Loucy (cell line): ENCODE measurements at regions not wholly inside any gene's neighbourhood (a gene's known extent, or its start where the extent isn't known, plus 50 kb on each side); places are given as distances from the start of the nearest gene placed in this dataset.

Source experiments
- H2AFZ ChIP-seq: fragments of 200-600 bp; sonication (generic); 2 replicates; pipeline ENCODE4 v1.6.0; 2016; ENCODE audit warnings: antibody characterized with exemption, mild to moderate bottlenecking, low read length, moderate library complexity
- H3F3A ChIP-seq: fragments of 200-600 bp; 2 replicates; pipeline ENCODE4 v1.6.0; 2016; ENCODE audit warnings: antibody characterized with exemption, low read depth, mild to moderate bottlenecking
- H3K27me3 ChIP-seq: fragments of 200-600 bp; sonication (generic); 2 replicates; pipeline ENCODE4 v1.6.1; 2014; ENCODE audit warnings: low read length, mild to moderate bottlenecking; ENCODE audit not compliant: insufficient read depth, poor library complexity, severe bottlenecking
- H3K36me3 ChIP-seq: fragments of 200-600 bp; sonication (generic); 2 replicates; pipeline ENCODE4 v1.6.1; 2016; ENCODE audit warnings: low read length; ENCODE audit not compliant: insufficient read depth
- H3K4me1 ChIP-seq: fragments of 200-600 bp; sonication (generic); 2 replicates; pipeline ENCODE4 v1.5.1; 2014; ENCODE audit warnings: low read length, mild to moderate bottlenecking; ENCODE audit not compliant: insufficient read depth, poor library complexity, severe bottlenecking
- H3K4me2 ChIP-seq: fragments of 200-600 bp; sonication (generic); 2 replicates; pipeline ENCODE4 v1.6.0; 2014; ENCODE audit warnings: antibody characterized with exemption, low read length, low read depth, mild to moderate bottlenecking; ENCODE audit not compliant: poor library complexity, severe bottlenecking
- H3K4me3 ChIP-seq: fragments of 200-600 bp; sonication (generic); 2 replicates; pipeline ENCODE4 v1.5.1; 2014; ENCODE audit warnings: low read length, mild to moderate bottlenecking, mixed read lengths; ENCODE audit not compliant: poor library complexity, severe bottlenecking
- H3K79me2 ChIP-seq: fragments of 200-600 bp; sonication (generic); 2 replicates; pipeline ENCODE4 v1.6.1; 2014; ENCODE audit warnings: low read length; ENCODE audit not compliant: insufficient read depth
- H3K9ac ChIP-seq: fragments of 200-600 bp; sonication (generic); 2 replicates; pipeline ENCODE4 v1.6.0; 2014; ENCODE audit warnings: mild to moderate bottlenecking, low read depth, low read length, moderate library complexity; ENCODE audit not compliant: poor library complexity, severe bottlenecking
- H3K9me2 ChIP-seq: fragments of 200-600 bp; sonication (generic); replicated peaks from 2 replicates; pipeline ENCODE4 v1.6.1; 2016; ENCODE audit warnings: low read depth, low read length, mixed read lengths
- H3K9me3 ChIP-seq: fragments of 200-600 bp; sonication (generic); 2 replicates; pipeline ENCODE4 v1.6.1; 2014; ENCODE audit warnings: mild to moderate bottlenecking, antibody characterized with exemption, low read length, low read depth; ENCODE audit not compliant: insufficient read depth
- H4K20me1 ChIP-seq: fragments of 200-600 bp; sonication (generic); 2 replicates; pipeline ENCODE4 v1.6.0; 2014; ENCODE audit warnings: antibody characterized with exemption, low read length, mild to moderate bottlenecking; ENCODE audit not compliant: insufficient read depth, poor library complexity, severe bottlenecking
- EZH2phosphoT487 ChIP-seq: fragments of 200-600 bp; IDR thresholded peaks from 2 replicates; pipeline ENCODE4 v1.6.1; 2018; ENCODE audit warnings: antibody characterized with exemption, mild to moderate bottlenecking, moderate library complexity, borderline replicate concordance
- TF ChIP-seq, protein P1 (sequence below): fragments of 200-600 bp; sonication (generic); conservative IDR thresholded peaks from 2 replicates; pipeline ENCODE4 v1.5.1; 2014; ENCODE audit warnings: mild to moderate bottlenecking, antibody characterized with exemption, low read length

DNA sequence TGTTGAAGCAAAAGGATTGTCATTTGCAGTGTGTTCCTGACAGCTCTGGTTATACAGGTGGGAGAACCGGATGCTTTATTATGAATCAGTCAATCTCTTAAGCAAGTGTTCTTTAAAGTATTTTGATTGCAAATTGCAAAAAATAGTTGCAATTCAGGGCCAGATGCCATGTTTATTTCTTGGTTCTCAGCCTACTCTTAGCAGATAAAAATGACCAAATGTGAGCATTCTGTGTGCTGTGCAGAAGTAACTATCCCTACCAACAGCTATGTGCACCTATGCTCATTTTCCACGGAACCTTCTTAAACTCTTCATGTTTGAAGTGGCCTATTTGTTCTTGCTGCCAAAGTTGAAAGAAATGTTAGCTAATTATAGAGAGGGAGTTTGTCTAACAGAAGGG, 262.3 kb upstream of the RASGRP1 start:
- Histone ChIP-seq H3K27me3 (no peaks in the 10 kb centered on the region), H3K4me3 (no peak overlapping the region), H3K9me3 (0 out of 2 replicates have a peak, but pooled peaks cover 3% of the 10 kb centered on the region), H4K20me1 (no peaks in the 10 kb centered on the region), H2AFZ (no peak overlapping the region), H3K9ac (no peak overlapping the region), H3K36me3 (no peaks in the 10 kb centered on the region), H3F3A (no peaks in the 10 kb centered on the region), H3K9me2 (no peaks in the 10 kb centered on the region), H3K4me1 (peaks cover 14% of the 10 kb centered on the region), H3K79me2 (no peaks in the 10 kb centered on the region), H3K4me2 (no peak overlapping the region)
- TF ChIP-seq, protein P1, sequence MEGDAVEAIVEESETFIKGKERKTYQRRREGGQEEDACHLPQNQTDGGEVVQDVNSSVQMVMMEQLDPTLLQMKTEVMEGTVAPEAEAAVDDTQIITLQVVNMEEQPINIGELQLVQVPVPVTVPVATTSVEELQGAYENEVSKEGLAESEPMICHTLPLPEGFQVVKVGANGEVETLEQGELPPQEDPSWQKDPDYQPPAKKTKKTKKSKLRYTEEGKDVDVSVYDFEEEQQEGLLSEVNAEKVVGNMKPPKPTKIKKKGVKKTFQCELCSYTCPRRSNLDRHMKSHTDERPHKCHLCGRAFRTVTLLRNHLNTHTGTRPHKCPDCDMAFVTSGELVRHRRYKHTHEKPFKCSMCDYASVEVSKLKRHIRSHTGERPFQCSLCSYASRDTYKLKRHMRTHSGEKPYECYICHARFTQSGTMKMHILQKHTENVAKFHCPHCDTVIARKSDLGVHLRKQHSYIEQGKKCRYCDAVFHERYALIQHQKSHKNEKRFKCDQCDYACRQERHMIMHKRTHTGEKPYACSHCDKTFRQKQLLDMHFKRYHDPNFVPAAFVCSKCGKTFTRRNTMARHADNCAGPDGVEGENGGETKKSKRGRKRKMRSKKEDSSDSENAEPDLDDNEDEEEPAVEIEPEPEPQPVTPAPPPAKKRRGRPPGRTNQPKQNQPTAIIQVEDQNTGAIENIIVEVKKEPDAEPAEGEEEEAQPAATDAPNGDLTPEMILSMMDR, result no peak
- TF ChIP-seq EZH2phosphoT487, result no peak

- Histone ChIP-seq H3K4me1 (peaks cover 14% of the 10 kb centered on the region), H3K9me3 (0 out of 2 replicates have a peak, but pooled peaks cover 4% of the 10 kb centered on the region), H3K27me3 (no peaks in the 10 kb centered on the region), H4K20me1 (no peaks in the 10 kb centered on the region), H3F3A (no peaks in the 10 kb centered on the region), H3K79me2 (no peaks in the 10 kb centered on the region), H3K9ac (no peak overlapping the region), H3K9me2 (no peaks in the 10 kb centered on the region), H3K4me3 (no peak overlapping the region), H3K36me3 (no peaks in the 10 kb centered on the region), H2AFZ (no peak overlapping the region), H3K4me2 (no peak overlapping the region)
- TF ChIP-seq EZH2phosphoT487, result no peak
- TF ChIP-seq, protein P1, result no peak
Measured at GRCh38 chr15:38828031-38828532, 263.5 kb upstream of the RASGRP1 start.

DNA sequence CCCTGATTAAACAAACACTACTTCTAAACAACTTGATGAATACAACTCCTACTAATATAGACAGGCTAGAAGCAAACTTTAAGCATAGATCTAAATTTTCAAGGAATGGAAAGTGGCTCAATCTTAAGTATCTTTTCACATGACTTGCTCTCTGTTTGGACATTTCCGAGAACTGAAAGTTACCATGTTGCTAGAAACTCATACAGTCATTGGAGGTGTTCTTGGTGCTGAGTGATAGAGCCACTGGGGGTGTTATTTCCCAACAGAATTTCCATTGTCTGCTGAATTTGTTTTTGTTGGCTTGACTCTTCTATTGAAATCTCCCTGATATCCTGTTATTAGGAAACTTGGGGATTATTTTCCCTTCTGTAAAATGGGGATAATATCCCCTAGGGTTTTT, 264.5 kb upstream of the RASGRP1 start:
- peaks cover 14% of the 10 kb centered on the region for H3K4me1 ChIP-seq
- H3K9me2 ChIP-seq, result no peaks in the 10 kb centered on the region
- no peak overlapping the region for H3K9ac ChIP-seq
- H3K4me3 ChIP-seq, result no peak overlapping the region
- H2AFZ ChIP-seq, result no peak overlapping the region
- TF ChIP-seq, protein P1, result no peak
- TF ChIP-seq EZH2phosphoT487, result no peak
- no peak overlapping the region for H3K4me2 ChIP-seq
- H3F3A ChIP-seq, result no peaks in the 10 kb centered on the region
- H3K36me3 ChIP-seq, result no peaks in the 10 kb centered on the region
- no peaks in the 10 kb centered on the region for H4K20me1 ChIP-seq
- H3K79me2 ChIP-seq, result no peaks in the 10 kb centered on the region
- H3K27me3 ChIP-seq, result no peaks in the 10 kb centered on the region
- 0 out of 2 replicates have a peak, but pooled peaks cover 4% of the 10 kb centered on the region for H3K9me3 ChIP-seq
